ENCODE measurements at regions not wholly inside any gene's neighbourhood (a gene's known extent, or its start where the extent isn't known, plus 50 kb on each side); places are given as distances from the start of the nearest gene placed in this dataset.
"Not testable (repeated sequence)": the region's sequence is repeated elsewhere in the genome, so short reads cannot be mapped to it uniquely, and the experiment has no call there.

DNA sequence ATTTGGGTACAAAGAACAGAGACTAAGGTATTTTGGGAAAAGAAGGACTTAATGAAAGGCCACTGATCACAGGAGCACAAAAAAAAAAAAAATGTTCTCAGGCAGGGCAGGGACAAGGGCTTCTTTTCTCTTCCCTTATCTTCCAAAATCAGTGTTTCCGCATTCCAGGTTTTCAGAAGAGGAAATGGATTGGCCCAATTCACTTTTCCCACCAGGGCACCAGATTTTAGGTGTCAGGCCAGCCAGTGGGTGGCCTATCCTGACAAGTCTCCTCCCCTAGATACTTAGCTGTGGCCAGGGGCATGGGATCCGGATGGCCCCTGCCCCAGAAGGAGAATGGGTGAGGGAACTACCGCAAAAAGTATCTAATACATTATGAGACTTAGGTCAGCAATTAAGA, 88.9 kb upstream of the WAC start:
- peak; percentile 35 for DNase-seq (ENCODE audit: low read depth)

DNA sequence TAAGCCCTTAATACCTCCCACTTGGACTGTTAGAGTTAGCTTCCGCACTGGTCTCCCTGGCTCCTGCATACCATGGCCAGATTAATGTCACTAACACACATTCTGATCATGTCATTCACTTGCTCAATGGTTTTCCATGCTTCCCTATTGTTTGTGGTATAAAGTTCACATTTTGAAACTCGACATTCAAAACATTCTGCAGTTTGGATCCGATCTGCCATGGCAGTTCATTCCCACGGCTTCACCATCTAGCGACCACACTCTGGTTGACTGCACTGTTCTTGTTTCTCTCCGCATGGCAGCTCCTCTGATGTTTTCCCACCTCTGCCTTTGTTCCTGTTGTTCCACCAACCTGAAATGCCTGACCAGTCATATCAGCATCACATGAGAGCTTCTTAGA, 87.4 kb upstream of the WAC start:
- no peak for DNase-seq (ENCODE audit: low read depth)

DNA sequence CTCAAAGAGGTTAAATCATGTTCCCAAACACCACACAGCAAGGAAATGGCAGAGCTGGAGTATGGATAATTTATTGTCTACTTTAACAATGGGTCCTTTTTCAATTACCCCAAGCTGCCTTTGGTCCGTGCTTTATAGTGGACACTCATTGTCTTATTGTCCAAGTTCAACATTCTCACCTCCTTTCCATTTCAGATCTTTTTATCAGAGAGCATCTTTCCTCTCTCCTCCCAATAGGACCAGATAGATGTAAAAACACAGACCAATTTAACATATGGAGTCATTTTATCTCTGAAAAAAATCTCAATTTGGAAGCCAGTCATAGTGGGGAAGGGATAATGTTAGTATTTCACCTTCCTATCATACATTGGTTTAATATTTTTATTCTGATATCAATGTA, 83.5 kb upstream of the WAC start:
- no peak for DNase-seq (ENCODE audit: low read depth)

DNA sequence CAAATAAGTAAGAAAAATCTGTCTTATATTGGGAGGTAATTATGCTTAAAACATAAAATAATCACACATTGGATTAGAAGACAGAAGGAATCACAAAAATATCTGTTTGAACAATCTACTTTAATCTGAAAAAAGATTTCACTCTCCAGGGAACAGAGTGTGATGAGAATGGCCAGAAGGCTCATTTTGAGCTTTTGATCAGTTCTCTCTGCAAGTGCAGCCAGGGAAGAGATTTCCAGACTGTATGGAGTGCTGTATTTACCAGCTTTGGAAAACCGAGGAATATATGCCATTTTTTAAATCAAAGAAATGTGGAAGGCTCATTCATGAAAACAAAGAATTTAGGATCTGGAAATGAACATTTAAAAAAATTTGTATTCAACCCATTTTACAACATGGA, 83.0 kb upstream of the WAC start:
- DNase-seq (ENCODE audit: low read depth): no peak

DNA sequence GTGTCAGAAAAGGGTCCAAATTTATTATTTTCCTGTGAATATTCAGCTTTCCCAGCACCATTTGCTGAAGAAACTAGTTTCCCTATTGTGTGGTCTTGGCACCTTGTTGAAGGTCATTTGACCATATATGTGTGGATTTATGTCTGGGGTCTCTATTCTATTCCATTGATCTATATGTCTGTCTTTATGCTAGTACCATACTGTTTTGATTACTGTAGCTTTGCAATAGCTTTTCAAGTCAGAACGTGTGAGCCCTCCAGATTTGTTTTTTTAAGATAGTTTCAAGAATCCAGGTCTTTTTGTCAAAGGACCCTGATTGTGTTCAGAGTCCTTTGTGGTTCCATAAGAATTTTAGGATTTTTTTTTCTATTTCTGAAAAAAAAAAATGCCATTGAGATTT, 79.0 kb upstream of the WAC start:
- no peak for DNase-seq (ENCODE audit: low read depth)

DNA sequence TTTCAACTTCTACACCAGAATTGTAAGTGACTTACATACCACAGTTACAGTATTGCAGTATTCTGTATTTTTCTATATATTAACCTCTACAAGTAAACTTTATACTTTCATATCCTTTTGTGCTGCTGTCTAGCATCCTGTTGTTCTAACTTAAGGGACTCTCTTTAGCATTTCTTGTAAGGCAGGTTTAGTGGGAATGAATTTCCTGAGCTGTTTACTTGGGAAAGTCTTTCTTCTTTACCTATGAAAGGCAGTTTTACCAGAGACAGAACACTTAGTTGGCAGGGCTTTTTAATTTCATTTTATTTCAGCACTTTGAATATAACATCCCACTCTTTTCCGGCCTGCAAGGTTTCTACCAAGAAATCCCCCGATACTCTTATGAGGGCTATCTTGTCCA, 75.8 kb upstream of the WAC start:
- DNase-seq (ENCODE audit: low read depth): no peak

DNA sequence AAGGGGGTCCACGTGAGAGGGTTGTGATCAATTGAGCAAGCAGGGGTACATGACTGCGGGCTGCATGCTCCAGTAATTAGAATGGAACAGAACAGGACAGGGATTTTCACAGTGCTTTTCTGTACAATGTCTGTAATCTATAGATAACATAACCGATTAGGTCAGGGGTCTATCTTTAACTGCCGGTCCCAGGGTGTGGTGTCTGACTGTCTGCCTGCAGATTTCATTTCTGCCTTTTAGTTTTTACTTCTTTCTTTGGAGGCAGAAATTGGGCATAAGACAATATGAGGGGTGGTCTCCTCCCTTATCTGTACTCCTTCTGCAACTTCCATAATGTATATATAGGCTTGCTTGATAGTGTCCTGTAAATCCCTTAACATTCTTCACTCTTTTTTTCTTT, 75.0 kb upstream of the WAC start:
- DNase-seq (ENCODE audit: low read depth): not testable (repeated sequence)

DNA sequence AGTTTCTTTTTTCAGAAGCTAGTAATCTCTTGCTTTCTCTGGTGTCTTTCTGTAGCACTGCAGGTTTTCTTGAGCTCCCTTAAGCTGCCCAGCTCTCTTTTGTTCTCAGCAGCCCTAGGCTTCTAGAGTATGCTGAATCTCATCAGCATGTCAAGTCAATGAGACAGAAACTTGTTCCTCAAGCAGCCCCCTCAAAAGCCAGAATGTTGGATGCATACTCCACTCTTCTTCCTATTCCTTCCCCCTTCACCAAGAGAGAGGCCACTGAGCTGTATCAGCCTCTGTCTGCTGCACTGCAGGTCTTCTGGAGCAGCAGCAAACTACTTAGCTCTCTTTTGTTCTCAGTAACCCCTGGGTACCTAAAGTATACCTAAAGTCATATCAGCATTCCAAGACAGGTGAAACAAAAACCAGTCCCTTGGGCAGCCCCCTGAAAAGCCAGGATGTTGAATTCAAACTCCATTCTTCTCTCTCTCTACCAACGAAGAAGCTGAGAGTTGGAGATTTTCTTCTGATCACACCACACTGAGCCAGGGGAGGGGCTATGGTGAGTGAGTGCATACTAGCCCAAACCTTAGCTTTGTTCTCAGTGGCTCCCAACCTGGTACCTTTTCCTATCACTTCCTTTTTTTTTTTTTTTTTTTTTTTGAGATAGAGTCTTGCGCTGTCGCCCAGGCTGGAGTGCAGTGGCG, 73.3 kb upstream of the WAC start:
- no peak for DNase-seq (ENCODE audit: low read depth)

DNA sequence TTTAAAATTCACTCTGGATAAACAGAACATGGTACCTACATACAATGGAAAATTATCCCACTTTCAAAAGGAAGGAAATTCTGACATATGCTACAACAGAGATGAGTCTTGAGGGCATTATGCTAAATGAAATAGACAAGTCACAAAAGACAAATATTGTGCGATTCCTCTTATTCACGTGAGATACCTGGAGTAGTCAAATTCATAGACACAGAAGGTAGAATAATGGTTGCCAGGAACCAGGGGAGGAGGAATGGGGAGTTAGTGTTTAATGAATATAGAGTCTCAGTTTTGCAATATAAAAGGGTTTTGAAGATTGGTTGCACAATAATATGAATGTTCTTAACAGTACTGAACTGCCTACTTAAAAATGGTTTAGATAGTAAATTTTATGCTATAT, 69.8 kb upstream of the WAC start:
- DNase-seq (ENCODE audit: low read depth): no peak

DNA sequence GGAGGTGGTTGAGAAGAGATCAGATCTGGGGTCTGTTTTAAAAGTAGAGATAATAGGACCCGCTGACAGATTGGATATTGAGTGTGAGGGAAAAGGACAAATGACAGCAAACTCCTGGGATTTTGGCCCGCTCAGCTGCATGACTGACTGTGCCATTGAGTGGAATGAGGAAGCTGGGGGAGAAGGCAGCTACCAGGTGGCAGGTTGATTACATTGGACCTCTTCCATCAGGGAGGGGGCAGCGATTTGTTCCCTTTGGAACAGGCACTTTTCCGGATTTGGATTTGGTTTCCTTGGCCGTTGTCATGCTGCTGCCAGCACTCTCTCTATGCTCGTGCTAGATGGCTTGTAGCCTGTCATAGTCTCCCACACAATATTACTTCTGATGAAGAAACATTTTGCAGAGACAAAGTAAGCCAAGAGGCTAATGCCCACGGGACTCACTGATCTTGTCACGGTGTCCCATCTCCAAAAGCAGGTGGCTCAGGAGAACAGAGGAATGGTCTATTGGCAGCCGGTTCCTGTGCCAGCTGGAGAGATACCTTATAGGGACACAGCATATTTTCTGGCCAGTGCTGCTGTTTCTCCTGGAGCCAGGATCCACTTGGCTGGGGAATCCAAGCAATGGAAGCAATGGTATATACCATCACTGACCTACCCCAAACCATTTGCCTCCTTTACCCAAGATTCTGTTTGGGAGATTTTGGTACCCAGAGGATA, 69.1 kb upstream of the WAC start:
- DNase-seq (ENCODE audit: low read depth): no peak

DNA sequence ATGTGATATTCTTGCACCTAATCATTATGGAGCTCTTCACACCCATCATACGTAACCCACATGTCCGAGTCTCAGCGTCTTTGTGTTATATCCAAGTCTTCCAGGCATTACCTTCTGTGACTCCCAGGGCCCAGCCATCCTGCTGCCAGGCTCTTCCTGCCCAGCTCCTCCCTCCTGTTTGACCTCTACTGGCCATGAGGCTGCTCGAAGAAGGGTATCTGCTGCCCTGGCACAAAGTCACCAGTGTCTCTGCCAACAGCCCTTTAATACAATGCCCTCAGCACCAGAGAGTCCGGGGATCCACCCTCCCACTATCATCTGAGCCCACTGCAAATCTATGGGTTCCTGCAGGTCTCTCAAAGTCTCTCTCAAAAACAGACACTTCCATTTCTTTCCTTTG, 65.3 kb upstream of the WAC start:
- no peak for DNase-seq (ENCODE audit: low read depth)

DNA sequence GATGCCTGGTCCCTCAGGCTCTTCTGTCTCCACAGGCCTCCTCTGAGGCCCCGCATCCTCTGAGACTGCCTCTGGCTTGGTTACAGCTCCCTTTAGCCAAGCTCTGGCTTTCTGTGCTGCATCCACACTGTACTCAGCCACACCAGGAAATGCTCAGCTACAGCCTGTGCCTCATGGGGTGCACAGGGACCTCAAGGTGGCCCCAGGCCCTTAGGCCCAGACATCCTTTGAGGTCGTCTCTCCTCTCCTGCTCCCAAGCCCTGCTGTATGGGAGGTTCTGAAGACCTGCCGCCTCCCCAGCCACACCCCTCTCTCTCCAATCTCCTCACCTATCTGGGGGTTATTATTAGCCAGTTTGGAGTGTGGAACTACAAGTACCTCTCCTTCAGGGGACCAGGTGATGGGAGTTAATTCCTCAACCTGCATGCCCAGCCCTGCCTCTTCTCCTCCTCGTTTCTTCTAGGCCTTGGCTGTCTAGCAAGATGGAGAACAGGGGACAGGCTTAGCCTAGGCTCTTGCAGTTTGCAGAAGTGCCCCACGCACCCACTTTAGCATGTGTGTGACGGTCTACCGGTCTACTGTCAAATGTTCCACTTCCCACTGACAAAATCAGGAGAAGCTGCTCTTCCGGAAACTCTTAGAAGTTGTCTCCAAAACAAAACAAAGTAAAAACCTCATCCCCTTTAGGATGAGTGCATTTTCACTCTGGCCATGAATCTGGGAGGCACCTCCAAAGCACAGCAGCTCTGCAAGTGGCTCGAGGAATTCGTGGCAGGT, 64.0 kb upstream of the WAC start:
- DNase-seq (ENCODE audit: low read depth): no peak

DNA sequence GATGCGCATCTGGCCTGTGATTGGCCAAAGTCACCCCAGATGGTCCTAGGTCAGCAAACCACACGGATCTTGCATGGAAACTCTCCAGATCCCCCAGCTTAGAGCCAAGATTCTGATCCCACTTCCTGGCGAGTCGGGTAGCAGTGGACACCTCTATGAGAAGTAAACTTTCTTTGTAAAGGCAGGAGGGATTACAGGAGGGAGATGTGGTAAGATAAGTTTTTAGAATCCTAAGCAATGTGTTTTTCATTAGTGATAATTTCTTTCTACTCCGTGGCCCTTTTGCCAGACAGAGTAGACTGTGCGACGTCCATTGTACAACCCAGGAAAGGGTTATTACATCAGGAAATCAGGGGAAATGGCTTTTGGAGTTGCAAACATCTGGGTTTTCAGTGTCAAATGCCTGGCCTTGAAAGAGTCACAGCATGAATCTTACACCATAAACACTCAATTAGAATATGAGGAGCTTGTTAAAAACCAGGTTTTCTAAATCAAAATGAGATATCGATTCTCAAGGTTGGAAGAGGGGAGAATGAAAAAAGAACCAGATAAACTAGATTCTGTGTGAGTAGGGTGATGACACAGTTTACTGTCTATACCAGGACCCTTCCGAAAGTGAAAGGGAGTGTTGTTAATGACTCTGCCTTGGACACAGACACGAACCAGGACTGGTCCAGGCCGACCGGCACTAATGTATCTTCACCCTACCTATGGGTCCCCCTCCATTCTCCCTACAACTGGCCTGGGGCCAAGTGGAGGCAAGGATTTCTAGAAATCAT, 61.9 kb upstream of the WAC start:
- DNase-seq (ENCODE audit: low read depth): peak; percentile 2

DNA sequence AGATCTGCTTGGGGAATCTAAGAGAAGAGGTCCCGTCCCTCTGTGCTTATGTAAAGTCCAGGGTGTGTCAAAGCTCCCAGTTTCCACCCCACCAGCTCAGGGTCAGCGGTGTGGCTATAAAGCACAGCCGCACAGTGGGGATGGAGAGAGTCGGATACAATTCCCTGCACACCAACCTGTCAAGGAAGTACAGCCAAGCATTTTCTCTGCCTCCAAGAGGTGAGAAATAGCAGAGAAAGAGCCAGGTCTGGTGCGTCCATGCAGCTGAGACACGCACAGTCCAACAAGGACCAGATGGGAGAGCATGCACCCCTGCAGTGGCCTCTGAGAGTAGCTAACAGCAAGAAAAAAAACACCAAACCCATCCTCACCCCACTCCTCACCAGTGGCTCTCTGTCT, 61.3 kb upstream of the WAC start:
- no peak for DNase-seq (ENCODE audit: low read depth)

DNA sequence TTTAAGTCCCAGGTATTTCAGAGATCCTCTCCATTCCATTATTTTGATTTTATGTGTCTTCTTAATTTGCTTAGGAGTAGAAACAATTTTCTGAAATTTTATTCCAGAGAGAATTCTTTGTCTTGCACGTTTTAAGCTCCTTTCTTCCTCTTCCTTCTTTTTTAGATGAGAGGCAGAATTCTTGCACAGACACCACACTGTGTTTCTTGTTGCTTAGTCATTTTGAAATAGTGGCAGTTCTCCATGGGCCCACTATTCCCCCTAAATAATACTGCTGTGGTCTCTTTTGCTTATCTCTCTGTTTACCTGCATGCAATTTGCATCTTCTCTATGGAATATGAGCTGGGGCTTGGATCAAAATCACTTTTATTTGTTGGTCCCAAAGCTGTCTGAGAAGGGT, 54.3 kb upstream of the WAC start:
- DNase-seq (ENCODE audit: low read depth): no peak

DNA sequence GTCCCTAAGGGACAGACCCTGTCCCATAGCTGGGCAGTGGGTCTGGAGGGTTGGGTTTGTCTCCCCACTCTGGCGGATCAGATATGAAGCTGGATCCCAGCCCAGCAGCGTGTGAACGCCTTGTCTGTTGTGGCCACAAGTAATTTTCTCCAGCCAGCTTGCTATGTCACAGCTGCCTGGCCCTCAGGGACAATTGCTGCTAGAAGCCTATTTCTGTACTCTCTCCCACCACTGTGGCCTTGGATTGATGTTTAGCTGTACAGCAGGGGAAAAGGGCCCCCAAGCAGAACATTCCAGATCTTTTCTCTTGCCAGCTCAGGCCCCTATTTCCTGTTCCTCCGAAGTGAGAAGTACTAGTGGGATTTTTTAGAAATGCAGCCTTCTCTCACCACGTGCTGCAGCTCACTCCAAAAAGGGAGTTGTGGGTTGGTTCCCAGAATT, 53.5 kb upstream of the WAC start:
- peak; percentile 5 for DNase-seq (ENCODE audit: low read depth)

DNA sequence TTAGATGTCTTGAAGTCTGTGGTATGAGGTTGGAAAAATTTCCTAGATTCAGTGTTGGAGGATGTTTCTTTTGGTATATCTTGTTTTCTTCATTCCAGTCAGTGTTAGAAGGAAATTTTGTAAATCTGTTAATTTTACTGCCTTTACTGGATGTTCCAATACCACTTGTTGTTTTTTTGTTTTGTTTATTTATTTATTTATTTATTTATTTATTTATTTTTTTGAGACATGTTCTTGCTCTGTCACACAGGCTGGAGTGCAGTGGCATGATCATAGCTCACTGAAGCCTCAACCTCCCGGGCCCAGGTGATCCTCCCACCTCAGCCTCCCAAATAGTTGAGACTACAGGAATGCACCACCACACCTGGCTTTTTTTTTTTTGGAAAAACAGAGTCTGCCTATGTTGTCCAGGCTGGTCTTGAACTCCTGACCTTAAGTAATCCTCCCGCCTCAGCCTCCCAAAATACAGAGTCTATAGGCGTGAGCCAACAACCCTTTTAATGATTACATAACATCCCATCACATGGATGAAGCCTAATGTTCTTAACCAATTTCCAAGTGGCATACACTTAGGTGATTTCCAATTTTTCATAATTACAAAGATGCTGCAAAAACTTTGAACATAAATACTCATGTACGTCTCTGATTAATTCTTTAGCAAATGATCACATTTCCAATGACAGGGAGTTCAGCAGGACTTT, 52.8 kb upstream of the WAC start:
- no peak for DNase-seq (ENCODE audit: low read depth)

DNA sequence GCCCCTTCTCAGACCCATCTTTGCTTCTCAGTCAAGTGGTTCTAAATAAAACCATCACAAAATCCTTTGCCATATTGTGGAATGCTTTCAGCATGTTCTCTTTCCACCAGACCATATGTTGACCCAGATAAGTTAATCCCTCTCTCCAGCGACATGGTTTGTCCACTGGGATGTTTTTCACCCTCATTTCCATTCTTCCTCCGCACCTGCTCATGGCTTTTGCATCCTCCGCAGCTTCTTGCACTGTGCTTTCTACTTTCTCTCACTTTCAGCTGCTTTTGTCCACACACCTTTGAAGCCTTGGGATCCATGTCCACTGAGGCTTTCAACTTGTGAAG, 52.3 kb upstream of the WAC start:
- no peak for DNase-seq (ENCODE audit: low read depth)

DNA sequence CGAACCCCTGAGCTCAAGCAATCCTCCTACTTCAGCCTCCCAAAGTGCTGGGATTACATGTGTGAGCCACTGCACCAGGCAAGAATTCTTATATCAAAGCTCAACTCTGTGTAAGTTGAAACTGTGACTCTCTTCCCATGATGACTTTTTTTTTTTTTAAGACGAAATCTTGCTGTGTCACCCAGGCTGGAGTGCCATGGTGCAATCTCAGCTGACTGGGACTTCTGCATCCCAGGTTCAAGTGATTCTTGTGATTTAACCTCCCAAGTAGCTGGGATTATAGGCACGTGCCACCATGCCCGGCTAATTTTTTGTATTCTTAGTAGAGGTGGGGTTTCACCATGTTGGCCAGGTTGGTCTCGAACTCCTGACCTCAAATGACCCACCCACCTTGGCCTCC, 51.6 kb upstream of the WAC start:
- not testable (repeated sequence) for DNase-seq (ENCODE audit: low read depth)

DNA sequence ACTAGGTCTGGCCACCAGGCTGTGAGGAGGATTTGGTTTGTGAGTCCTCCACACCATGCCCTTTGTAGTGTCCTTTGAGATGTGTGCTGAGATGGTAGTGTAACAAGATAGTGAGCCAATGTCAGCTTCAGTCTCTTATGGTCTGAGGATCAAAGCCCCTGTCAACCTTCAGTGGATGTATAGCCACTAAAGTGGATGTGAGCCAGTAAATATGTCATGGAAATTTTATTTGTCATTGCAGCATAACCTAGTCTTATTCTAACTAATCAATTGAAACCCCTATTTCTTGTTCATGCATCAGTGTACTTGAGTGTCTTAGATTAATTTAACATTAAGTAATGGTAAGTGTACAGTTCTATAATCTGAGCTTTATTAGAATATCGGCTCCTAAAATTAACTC, 51.0 kb upstream of the WAC start:
- no peak for DNase-seq (ENCODE audit: low read depth)
